H9 (cell line): ENCODE measurements at regions not wholly inside any gene's neighbourhood (a gene's known extent, or its start where the extent isn't known, plus 50 kb on each side); places are given as distances from the start of the nearest gene placed in this dataset.
A peak's percentile ranks its signal among the peaks of the same experiment; 100 is the strongest.

Experiments used
- DNase-seq: peaks from one replicate; pipeline ENCODE4 v3.0.0-alpha.2; 2017
- H2AFZ ChIP-seq: one replicate; pipeline ENCODE4 v1.6.1; 2013; ENCODE audit warnings: mild to moderate bottlenecking, low read length, control low read depth, moderate library complexity
- H2AK5ac ChIP-seq: 2 replicates; pipeline ENCODE4 v1.6.1; 2013; ENCODE audit warnings: low read length, control low read depth, mixed read lengths; ENCODE audit not compliant: insufficient read length
- H2BK120ac ChIP-seq: one replicate; pipeline ENCODE4 v1.6.1; 2013; ENCODE audit warnings: low read depth, mild to moderate bottlenecking, low read length, control low read depth, inconsistent platforms; ENCODE audit not compliant: poor library complexity, severe bottlenecking
- H2BK12ac ChIP-seq: 2 replicates; pipeline ENCODE4 v1.6.1; 2013; ENCODE audit warnings: low read length, control low read depth, mixed read lengths, low read depth; ENCODE audit not compliant: insufficient read length
- H2BK15ac ChIP-seq: 2 replicates; pipeline ENCODE4 v1.6.1; 2013; ENCODE audit warnings: low read depth, low read length, control low read depth
- H2BK20ac ChIP-seq: one replicate; pipeline ENCODE4 v1.6.1; 2013; ENCODE audit warnings: low read depth, mild to moderate bottlenecking, low read length, control low read depth, inconsistent platforms; ENCODE audit not compliant: poor library complexity, severe bottlenecking
- H2BK5ac ChIP-seq: 2 replicates; pipeline ENCODE4 v1.6.1; 2013; ENCODE audit warnings: low read length, control low read depth, mixed read lengths; ENCODE audit not compliant: insufficient read length
- H3K14ac ChIP-seq: 2 replicates; pipeline ENCODE4 v1.6.1; 2013; ENCODE audit warnings: low read length, control low read depth; ENCODE audit not compliant: insufficient read depth
- H3K18ac ChIP-seq: 2 replicates; pipeline ENCODE4 v1.6.1; 2013; ENCODE audit warnings: low read depth, mild to moderate bottlenecking, mixed read lengths, low read length, control low read depth; ENCODE audit not compliant: insufficient read length
- H3K23ac ChIP-seq: 2 replicates; pipeline ENCODE4 v1.6.1; 2013; ENCODE audit warnings: low read length, control low read depth, mixed read lengths, low read depth; ENCODE audit not compliant: insufficient read length
- H3K23me2 ChIP-seq: 2 replicates; pipeline ENCODE4 v1.6.1; 2013; ENCODE audit warnings: low read depth, mild to moderate bottlenecking, mixed read lengths, low read length, control low read depth; ENCODE audit not compliant: insufficient read length, poor library complexity, severe bottlenecking
- H3K27ac ChIP-seq: 2 replicates; pipeline ENCODE4 v1.5.1; 2013; ENCODE audit warnings: low read length, control low read depth, mixed read lengths, low read depth; ENCODE audit not compliant: insufficient read length
- H3K27me3 ChIP-seq: 2 replicates; pipeline ENCODE4 v1.6.1; 2013; ENCODE audit warnings: low read length, control low read depth, inconsistent platforms; ENCODE audit not compliant: insufficient read depth
- H3K4ac ChIP-seq: 2 replicates; pipeline ENCODE4 v1.6.1; 2013; ENCODE audit warnings: low read depth, mild to moderate bottlenecking, control low read depth, inconsistent platforms, low read length, moderate library complexity
- H3K4me1 ChIP-seq: 2 replicates; pipeline ENCODE4 v1.6.1; 2013; ENCODE audit warnings: low read length, control low read depth, inconsistent platforms; ENCODE audit not compliant: insufficient read depth
- H3K4me2 ChIP-seq: 2 replicates; pipeline ENCODE4 v1.6.1; 2013; ENCODE audit warnings: low read length, control low read depth, mixed read lengths; ENCODE audit not compliant: insufficient read length, insufficient read depth
- H3K56ac ChIP-seq: 2 replicates; pipeline ENCODE4 v1.6.1; 2013; ENCODE audit warnings: low read depth, mild to moderate bottlenecking, mixed read lengths, low read length, control low read depth; ENCODE audit not compliant: insufficient read length
- H3K79me1 ChIP-seq: 2 replicates; pipeline ENCODE4 v1.6.1; 2013; ENCODE audit warnings: low read depth, mild to moderate bottlenecking, moderate library complexity, low read length, control low read depth, inconsistent platforms; ENCODE audit not compliant: insufficient read depth, poor library complexity, severe bottlenecking
- H3K79me2 ChIP-seq: 2 replicates; pipeline ENCODE4 v1.6.1; 2013; ENCODE audit warnings: low read length, control low read depth, inconsistent platforms; ENCODE audit not compliant: insufficient read depth
- H3K9ac ChIP-seq: 2 replicates; pipeline ENCODE4 v1.6.1; 2013; ENCODE audit warnings: low read length, control low read depth, mixed read lengths; ENCODE audit not compliant: insufficient read length; ENCODE audit errors: extremely low read depth
- H3K9me3 ChIP-seq: one replicate; pipeline ENCODE4 v1.6.1; 2013; ENCODE audit warnings: low read depth, low read length, inconsistent platforms; ENCODE audit not compliant: control insufficient read depth
- H3T11ph ChIP-seq: one replicate; pipeline ENCODE4 v1.6.1; 2013; ENCODE audit warnings: mild to moderate bottlenecking, low read length, control low read depth, inconsistent platforms
- H4K20me1 ChIP-seq: one replicate; pipeline ENCODE4 v1.6.1; 2013; ENCODE audit not compliant: control insufficient read depth, insufficient read length, insufficient read depth
- H4K5ac ChIP-seq: 2 replicates; pipeline ENCODE4 v1.6.1; 2013; ENCODE audit warnings: low read depth, mild to moderate bottlenecking, mixed read lengths, low read length, control low read depth; ENCODE audit not compliant: insufficient read length
- H4K8ac ChIP-seq: replicated peaks from 2 replicates; pipeline ENCODE4 v1.6.1; 2013; ENCODE audit warnings: low read length, control low read depth, mixed read lengths, low read depth; ENCODE audit not compliant: insufficient read length
- H4K91ac ChIP-seq: 2 replicates; pipeline ENCODE4 v1.6.1; 2013; ENCODE audit warnings: low read depth, mild to moderate bottlenecking, moderate library complexity, mixed read lengths, low read length, control low read depth; ENCODE audit not compliant: insufficient read length
- H3K27ac Mint-ChIP-seq, 3 experiments: 2 replicates in 2 of 3; 3 replicates in 1 of 3; pipeline ENCODE4 v1.8.0; 2020 to 2021; ENCODE audit warnings: mixed read lengths in 3 of 3, mild to moderate bottlenecking in 1 of 3, moderate library complexity in 1 of 3
- H3K27me3 Mint-ChIP-seq: 2 replicates; pipeline ENCODE4 v1.8.0; 2021; ENCODE audit warnings: low read depth, mild to moderate bottlenecking, moderate library complexity, mixed read lengths
- H3K36me3 Mint-ChIP-seq, 3 experiments: 2 replicates in 2 of 3; 3 replicates in 1 of 3; pipeline ENCODE4 v1.8.0; 2020 to 2021; ENCODE audit warnings: low read depth in 3 of 3, mixed read lengths in 3 of 3; ENCODE audit not compliant: insufficient read depth in 1 of 3
- H3K4me1 Mint-ChIP-seq, 2 experiments: 2 replicates each; pipeline ENCODE4 v1.8.0; 2020; ENCODE audit warnings: mixed read lengths in 2 of 2
- H3K4me3 Mint-ChIP-seq, 2 experiments: 2 replicates in 1 of 2; 3 replicates in 1 of 2; pipeline ENCODE4 v1.8.0; 2020 to 2021; ENCODE audit warnings: mild to moderate bottlenecking in 2 of 2, mixed read lengths in 2 of 2, moderate library complexity in 1 of 2
- H3K9me3 Mint-ChIP-seq, 2 experiments: 2 replicates in 1 of 2; 3 replicates in 1 of 2; pipeline ENCODE4 v1.8.0; 2020; ENCODE audit warnings: mild to moderate bottlenecking in 2 of 2, mixed read lengths in 2 of 2, moderate library complexity in 1 of 2
- CTCF ChIP-seq: fragments of 200-600 bp; sonication (generic); conservative IDR thresholded peaks from 3 replicates; pipeline ENCODE4 v1.8.0; 2021; ENCODE audit warnings: antibody characterized with exemption, mild to moderate bottlenecking
- WGBS: extraction: QIAGEN DNeasy Blood & Tissue Kit; methylation state at CpG from one replicate; pipeline ENCODE4 v1.1.7; 2013; ENCODE audit warnings: missing lambda C conversion rate, low lambda C conversion rate, mixed read lengths; ENCODE audit not compliant: insufficient read length; ENCODE audit errors: extremely low coverage; 5-methylcytosine and 5-hydroxymethylcytosine counted together

DNA sequence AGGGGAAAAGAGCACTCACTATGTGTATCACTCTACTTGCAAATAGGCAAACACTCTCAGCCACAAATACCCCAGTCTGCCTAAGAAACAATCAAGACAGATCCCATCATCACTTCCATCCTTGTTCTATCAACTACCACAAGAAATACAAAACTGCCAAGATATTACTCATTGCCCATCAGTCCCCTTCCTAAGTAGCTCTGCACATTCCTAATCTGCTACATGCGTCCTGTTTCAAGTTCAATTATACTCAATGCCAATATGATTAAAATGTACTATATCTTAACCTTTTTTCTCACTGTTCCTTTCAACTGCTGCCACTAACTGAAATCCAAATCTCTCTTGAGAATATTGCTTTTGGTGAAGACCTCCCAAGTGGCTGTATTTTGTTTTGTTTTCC is 1688.4 kb downstream of the PLA2G4A start:
- Histone ChIP-seq H3T11ph (no peak overlapping the region), H3K23me2 (no peaks in the 10 kb centered on the region), H3K9me3 (no peaks in the 10 kb centered on the region), H2BK120ac (no peak overlapping the region), H3K4ac (no peak overlapping the region), H3K4me2 (no peak overlapping the region), H3K27ac (no peak overlapping the region), H2AK5ac (no peak overlapping the region), H3K18ac (no peak overlapping the region), H4K5ac (no peak overlapping the region), H2AFZ (no peak overlapping the region), H3K23ac (no peak overlapping the region), H3K14ac (no peak overlapping the region), H3K27me3 (no peaks in the 10 kb centered on the region), H4K20me1 (no peaks in the 10 kb centered on the region), H3K9ac (no peak overlapping the region), H4K8ac (no peak overlapping the region), H3K79me2 (no peaks in the 10 kb centered on the region), H4K91ac (no peak overlapping the region), H3K4me1 (no peaks in the 10 kb centered on the region), H2BK5ac (no peak overlapping the region), H2BK20ac (no peak overlapping the region), H3K79me1 (no peaks in the 10 kb centered on the region), H3K56ac (no peak overlapping the region), H2BK12ac (no peak overlapping the region), H2BK15ac (no peak overlapping the region)
- peak overlapping the region in 1 of 3 experiments; percentile 11; a peak in 1 of 7 replicates for H3K27ac Mint-ChIP-seq
- no peaks in the 10 kb centered on the region for H3K9me3 Mint-ChIP-seq
- H3K4me3 Mint-ChIP-seq: no peak overlapping the region
- no peaks in the 10 kb centered on the region for H3K27me3 Mint-ChIP-seq
- H3K36me3 Mint-ChIP-seq: no peaks in the 10 kb centered on the region
- TF ChIP-seq CTCF: no peak
- H3K4me1 Mint-ChIP-seq: no peaks in the 10 kb centered on the region; a peak in 1 of 4 replicates
- WGBS: no CpG with 5 or more reads among the region's 1 CpG
- DNase-seq: no peak
